Activated naive CD4-positive, alpha-beta T cell treated with anti-CD3 and anti-CD28 coated beads, Interleukin-2, amount 50 U/mL, for 24 hours (primary cell): ENCODE measurements at regions not wholly inside any gene's neighbourhood (a gene's known extent, or its start where the extent isn't known, plus 50 kb on each side); places are given as distances from the start of the nearest gene placed in this dataset.

ENCODE experiments used
- H3K27ac Mint-ChIP-seq: one replicate; pipeline ENCODE4 v1.8.0; 2021; ENCODE audit warnings: mild to moderate bottlenecking, mixed read lengths
- H3K27me3 Mint-ChIP-seq: one replicate; pipeline ENCODE4 v1.8.0; 2021; ENCODE audit warnings: mixed read lengths
- H3K36me3 Mint-ChIP-seq: one replicate; pipeline ENCODE4 v1.8.0; 2021; ENCODE audit warnings: mixed read lengths
- H3K4me1 Mint-ChIP-seq: one replicate; pipeline ENCODE4 v1.8.0; 2021; ENCODE audit warnings: mixed read lengths
- H3K4me3 Mint-ChIP-seq: one replicate; pipeline ENCODE4 v1.8.0; 2021; ENCODE audit warnings: mild to moderate bottlenecking, mixed read lengths
- H3K9me3 Mint-ChIP-seq: one replicate; pipeline ENCODE4 v1.8.0; 2021; ENCODE audit warnings: mixed read lengths

GRCh38 chr11:112885744-112886433, 75.3 kb upstream of the NCAM1 start:
- Mint-ChIP-seq H3K27ac (no peak overlapping the region), H3K4me1 (no peaks in the 10 kb centered on the region), H3K4me3 (no peak overlapping the region), H3K36me3 (no peaks in the 10 kb centered on the region), H3K27me3 (peaks cover 2% of the 10 kb centered on the region), H3K9me3 (no peaks in the 10 kb centered on the region)

GRCh38 chr11:112886434-112887370, 74.5 kb upstream of the NCAM1 start:
- Mint-ChIP-seq H3K4me1 (no peaks in the 10 kb centered on the region), H3K9me3 (no peaks in the 10 kb centered on the region), H3K27me3 (peaks cover 2% of the 10 kb centered on the region), H3K36me3 (no peaks in the 10 kb centered on the region), H3K4me3 (no peak overlapping the region), H3K27ac (no peak overlapping the region)

DNA sequence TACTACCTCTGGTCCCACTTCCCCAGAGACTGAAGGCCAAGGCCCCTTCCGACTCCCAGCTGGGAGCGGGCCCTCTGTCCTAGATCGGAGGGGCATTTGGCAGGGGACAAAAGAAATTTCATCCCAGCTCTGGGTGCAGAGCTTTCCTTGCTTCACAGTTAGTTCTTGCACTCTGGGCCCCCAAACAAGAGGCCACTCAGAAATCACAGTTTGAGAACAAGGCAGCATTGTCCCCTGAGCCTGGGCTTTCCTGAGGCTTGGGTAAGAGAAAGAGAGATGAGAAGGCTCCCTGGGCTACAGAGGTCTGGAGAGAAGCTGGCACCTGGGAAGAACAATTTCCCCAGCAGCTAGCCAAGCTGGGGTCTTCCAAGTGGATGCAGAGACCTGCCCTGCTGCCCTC, 71.8 kb upstream of the NCAM1 start:
- H3K4me3 Mint-ChIP-seq = no peak overlapping the region
- no peaks in the 10 kb centered on the region for H3K9me3 Mint-ChIP-seq
- no peaks in the 10 kb centered on the region for H3K36me3 Mint-ChIP-seq
- H3K4me1 Mint-ChIP-seq = no peaks in the 10 kb centered on the region
- peaks cover 4% of the 10 kb centered on the region for H3K27me3 Mint-ChIP-seq
- H3K27ac Mint-ChIP-seq = no peak overlapping the region

- H3K4me1 Mint-ChIP-seq = no peaks in the 10 kb centered on the region
- no peak overlapping the region for H3K27ac Mint-ChIP-seq
- H3K9me3 Mint-ChIP-seq = no peaks in the 10 kb centered on the region
- peaks cover 4% of the 10 kb centered on the region for H3K27me3 Mint-ChIP-seq
- H3K36me3 Mint-ChIP-seq = no peaks in the 10 kb centered on the region
- no peak overlapping the region for H3K4me3 Mint-ChIP-seq
Measured at GRCh38 chr11:112899235-112900006, 61.8 kb upstream of the NCAM1 start.

DNA sequence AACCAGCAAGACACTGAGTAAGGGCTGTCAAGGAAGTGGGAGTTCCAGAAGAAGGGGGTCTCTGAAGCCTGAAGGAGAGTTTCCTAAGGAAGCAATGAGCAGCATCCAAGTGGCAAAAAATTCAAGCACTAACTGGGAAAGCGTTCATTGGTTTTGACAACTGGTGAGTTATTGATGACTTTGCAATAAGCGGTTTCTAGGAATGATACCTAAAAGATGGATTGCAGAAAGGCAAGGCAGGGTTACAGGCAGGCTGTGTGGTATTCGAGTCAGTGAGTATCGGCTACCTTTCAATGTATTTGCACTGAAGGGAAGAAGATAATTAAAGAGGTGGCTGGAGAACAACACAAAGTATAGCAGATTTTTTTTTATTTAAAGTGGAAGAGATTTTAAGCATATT, 59.3 kb upstream of the NCAM1 start:
- H3K4me3 Mint-ChIP-seq = no peak overlapping the region
- H3K9me3 Mint-ChIP-seq = no peaks in the 10 kb centered on the region
- no peaks in the 10 kb centered on the region for H3K36me3 Mint-ChIP-seq
- no peaks in the 10 kb centered on the region for H3K4me1 Mint-ChIP-seq
- H3K27ac Mint-ChIP-seq = no peak overlapping the region
- H3K27me3 Mint-ChIP-seq = peaks cover 1% of the 10 kb centered on the region

DNA sequence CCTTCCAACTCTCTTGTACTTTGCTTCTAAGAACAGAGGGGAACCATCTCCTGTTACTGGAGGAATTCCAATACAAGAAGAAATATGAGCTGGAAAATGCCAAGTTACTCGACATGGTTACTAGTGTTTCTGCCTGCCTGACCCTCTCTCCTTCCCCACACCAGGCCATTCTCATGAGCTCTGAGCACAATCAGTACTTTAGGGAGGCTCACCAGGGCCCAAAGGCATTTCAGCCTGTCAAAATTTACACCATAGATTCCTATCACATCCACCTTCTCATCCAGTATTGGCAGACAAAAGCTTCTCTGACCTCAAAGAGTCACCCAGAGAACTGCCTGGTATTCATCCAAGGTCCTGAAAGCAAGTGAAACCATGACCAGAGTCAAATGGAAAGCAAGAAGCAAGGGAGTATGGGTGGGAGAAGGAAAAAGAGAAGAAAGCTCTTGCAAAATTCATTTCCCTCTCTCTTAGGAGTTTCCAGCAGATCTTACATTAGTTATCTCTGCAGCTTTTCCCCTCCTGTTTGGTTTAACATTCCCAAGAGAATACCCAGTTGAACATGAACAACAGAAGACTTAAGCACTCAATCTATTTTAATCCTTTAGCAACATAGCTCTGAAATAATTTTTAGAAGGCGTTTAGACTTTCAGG, 58.7 kb upstream of the NCAM1 start:
- Mint-ChIP-seq H3K27me3 (peaks cover 1% of the 10 kb centered on the region), H3K27ac (no peak overlapping the region), H3K9me3 (no peaks in the 10 kb centered on the region), H3K4me1 (no peaks in the 10 kb centered on the region), H3K4me3 (no peak overlapping the region), H3K36me3 (no peaks in the 10 kb centered on the region)

- peaks cover 2% of the 10 kb centered on the region for H3K27me3 Mint-ChIP-seq
- H3K4me1 Mint-ChIP-seq = no peaks in the 10 kb centered on the region
- H3K27ac Mint-ChIP-seq = no peak overlapping the region
- H3K9me3 Mint-ChIP-seq = no peaks in the 10 kb centered on the region
- no peak overlapping the region for H3K4me3 Mint-ChIP-seq
- no peaks in the 10 kb centered on the region for H3K36me3 Mint-ChIP-seq
Measured at GRCh38 chr11:112903340-112903739, 57.9 kb upstream of the NCAM1 start.

DNA sequence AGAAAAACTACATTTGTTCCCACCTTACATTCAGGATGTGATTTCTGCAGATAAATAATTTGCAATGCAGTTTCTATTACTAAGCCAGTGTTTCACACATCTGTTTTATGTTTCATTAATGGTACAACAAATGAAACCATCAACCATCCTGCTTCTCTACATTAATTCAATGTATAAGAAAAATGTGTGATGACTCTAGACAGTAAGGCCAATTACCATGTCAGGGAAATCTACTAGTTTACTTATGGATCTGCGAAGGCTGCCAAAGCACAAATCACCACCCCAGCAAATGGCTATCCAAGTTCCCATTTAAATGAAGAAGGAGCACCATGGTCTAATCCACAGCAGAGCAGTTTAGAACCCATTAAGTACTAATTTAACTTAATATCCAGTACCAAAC, 50.1 kb upstream of the NCAM1 start:
- H3K4me1 Mint-ChIP-seq = no peaks in the 10 kb centered on the region
- no peak overlapping the region for H3K4me3 Mint-ChIP-seq
- peaks cover 7% of the 10 kb centered on the region for H3K27me3 Mint-ChIP-seq
- H3K36me3 Mint-ChIP-seq = no peaks in the 10 kb centered on the region
- no peak overlapping the region for H3K27ac Mint-ChIP-seq
- H3K9me3 Mint-ChIP-seq = no peaks in the 10 kb centered on the region
